DMS 273 (cell line): ENCODE measurements at regions not wholly inside any gene's neighbourhood (a gene's known extent, or its start where the extent isn't known, plus 50 kb on each side); places are given as distances from the start of the nearest gene placed in this dataset.

Source experiments
- DNase-seq: peaks from one replicate; lab custom pipeline; 2025; ENCODE audit not compliant: unreplicated experiment; lab: John Stamatoyannopoulos, UW

DNA sequence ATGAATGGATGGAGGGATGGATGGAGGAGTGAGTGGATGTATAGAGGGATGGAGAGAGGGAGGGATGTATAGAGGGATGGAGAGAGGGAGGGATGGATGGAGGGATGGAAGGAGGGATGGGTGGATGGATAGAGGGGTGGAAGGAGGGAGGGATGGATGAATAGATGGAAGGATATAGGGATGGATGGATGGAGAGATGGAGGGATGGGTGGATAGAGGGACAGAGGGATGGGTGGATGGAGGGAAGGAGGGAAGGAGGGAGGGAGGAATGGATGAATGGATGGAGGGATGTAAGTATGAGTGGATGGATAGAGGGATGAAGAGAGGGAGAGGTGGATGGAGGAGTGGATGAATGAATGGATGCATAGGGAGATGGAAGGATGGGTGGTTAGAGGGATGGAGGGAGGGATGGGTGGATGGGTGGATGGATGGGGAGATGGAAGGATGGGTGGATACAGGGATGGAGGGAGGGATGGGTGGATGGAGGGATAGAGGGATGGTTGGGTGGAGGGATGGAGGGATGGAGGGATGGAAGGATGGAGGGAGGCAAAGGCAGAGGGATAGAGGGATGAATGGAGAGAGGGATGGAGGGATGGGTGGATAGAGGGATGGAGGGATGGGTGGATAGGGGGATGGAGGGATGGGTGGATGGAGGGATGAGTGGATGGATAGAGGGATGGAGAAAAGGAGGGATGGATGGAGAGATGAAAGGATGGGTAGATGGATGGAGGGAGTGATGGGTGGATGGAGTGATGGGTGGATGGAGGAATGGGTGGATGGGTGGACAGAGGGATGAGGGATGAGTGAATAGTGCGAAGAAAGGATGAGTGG is 313.8 kb downstream of the UACA start:
- DNase-seq: no peak

DNA sequence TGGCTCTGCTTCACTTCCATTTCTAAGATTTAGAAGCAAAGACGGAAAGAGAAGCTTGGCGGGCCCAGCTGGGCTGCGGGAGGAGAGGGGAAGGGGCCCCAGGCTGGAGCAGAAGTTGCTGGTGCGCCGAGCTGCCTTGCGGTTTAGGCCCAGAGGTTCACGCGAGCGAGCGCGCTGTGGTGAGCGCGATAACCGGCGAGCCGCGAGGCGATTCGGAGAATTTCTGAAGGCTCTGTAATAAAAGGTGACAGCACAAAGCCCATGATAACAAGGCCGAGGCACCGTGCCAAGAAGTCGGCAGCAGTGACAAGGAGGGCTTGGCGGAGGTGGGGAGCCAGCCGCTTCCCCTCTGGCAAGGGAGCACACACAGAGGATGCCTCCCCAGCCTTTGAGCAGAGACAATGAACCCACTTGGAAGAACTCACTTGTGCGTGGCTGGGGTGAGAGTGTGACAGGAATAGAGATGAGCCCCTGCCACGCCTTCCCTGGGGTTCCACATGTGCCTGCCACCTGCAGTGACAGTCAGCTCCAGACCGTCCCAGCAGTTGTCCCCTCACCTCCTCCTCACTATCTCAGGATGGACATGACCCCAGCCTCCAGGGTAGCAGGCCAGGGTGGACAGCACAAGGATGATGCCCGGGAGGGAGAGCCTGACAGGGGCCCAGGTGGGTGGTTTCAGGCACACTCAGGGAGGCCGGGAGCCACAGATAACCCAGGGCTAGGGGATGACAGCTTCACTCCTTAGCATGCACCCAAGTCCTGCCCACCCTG is 315.2 kb downstream of the UACA start:
- DNase-seq: no peak

DNA sequence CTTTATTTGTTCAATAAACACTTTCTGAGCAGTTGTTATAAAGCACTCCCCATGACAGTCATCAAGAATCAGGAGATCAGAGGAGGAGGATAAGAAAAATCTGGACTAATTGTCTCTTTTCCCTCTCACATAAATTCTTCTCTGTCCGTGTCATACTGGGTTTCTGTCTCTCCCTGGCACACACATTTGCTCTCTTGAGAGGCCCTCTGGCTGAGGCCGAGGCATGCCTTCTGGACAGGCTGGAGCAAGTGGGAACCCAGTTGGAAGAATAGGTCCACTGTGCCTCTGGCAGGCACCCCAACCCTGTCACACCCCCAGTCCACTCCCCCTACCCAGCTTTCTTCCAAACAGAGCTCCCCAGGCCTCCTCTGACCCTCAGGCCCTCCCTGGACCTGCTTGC is 315.8 kb downstream of the UACA start:
- no peak for DNase-seq

DNA sequence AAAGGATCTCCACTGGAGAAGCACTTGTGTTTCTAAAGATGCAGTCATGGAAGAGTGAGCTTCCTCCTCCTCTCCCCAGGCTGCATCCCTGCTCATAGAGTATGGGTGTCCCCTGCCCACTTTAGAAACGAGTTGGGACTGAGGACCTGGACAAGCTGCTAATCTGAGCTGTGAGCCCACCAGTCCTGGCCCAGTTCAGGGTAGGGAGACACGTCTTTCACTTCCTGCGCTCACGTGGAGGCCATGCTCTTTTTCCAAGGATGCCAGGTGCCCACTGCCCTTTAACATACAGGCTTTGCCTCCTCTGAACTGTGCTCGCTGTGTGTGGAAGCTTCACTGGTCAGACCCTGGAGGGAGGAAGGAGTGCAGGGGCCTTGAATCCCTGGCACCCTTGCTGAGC is 316.3 kb downstream of the UACA start:
- DNase-seq: no peak

DNA sequence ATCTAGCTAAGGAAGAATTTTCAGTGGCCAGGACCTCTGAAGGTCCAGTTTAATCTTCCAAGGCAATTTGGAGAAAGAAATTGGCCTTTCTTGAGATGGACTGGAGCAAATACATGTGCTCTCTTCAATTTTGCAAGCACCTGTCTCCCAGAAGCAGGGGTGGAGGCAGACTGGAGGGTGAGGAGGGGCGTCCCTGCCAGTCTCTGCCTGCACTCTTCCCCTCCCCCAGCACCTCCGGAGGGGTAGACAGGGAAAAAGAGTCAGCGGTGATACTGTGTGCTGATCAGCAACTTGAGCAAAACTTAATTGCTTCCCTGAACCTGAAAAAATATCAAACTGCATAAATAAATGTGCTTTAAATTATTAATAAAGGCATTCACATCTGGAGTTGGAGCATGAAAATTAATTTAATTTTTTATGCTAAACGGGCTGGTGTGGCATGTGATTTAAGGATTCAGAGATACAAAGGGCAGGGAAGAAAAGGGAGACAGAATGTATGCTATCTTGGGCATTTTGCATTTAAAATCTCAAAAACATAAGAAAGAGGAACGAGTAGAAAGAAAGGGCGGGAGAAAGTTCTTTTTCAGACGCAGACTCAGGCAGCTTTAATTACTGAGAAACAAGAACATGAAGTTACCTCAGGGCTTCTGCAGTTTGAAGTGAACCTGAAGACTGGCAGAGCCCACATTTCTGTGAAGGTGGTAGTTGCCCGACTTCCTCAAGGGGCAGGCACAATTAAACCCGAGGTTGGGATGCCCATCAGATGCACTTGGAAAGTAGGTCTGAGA is 319.7 kb downstream of the UACA start:
- DNase-seq: no peak

DNA sequence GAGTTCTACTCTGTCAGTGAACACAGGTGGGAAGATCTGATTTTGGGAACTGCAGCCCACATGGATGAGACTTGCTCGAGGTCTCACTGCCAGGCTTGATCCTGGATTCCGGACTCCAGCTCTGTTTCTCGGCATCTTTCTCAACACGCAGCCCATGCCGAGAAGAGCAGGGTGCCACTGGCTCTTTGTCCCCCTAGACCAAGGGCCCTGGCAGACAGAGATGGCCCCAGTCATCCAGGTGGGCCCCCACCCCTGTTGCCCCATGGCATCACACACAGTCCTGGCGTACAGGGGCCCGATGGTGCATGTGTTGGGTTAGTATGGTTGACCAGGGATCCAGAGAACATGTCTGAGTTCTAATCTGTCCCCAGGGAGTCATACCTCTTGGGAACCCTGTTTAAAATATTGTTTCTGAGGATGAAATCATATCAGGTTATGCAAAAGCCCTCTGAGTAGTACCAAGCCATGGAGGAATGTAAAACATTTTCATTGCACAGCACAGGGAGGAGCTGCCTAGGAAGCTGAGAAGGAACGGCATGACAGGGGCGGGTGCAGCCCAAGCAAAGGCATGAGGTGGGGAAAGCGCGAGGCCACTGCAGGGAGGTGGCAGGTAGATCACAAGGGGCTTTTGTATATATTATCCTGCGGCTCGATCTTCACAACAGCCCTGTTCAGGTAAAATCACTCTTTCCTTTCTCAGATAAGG is 320.6 kb downstream of the UACA start:
- no peak for DNase-seq

DNA sequence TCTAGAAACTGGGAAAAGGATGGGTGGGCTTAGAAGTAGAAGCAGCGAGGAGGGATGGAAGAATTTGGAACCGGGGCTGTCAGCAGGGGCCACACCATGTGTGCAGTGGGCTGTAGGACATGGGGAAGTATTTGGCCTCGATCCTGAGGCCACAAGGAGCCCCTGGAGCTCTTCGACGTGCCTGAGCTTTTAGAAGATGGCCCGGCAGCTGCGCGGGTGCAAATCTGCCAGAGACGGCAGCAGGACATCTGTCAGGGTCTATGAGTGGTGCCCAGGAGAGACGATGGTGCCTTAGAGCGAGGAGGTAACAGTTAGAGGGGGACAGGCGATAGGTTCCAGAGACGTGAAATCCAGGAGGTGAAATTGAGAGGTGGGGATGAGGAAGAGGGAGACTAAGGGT is 321.1 kb downstream of the UACA start:
- no peak for DNase-seq

DNA sequence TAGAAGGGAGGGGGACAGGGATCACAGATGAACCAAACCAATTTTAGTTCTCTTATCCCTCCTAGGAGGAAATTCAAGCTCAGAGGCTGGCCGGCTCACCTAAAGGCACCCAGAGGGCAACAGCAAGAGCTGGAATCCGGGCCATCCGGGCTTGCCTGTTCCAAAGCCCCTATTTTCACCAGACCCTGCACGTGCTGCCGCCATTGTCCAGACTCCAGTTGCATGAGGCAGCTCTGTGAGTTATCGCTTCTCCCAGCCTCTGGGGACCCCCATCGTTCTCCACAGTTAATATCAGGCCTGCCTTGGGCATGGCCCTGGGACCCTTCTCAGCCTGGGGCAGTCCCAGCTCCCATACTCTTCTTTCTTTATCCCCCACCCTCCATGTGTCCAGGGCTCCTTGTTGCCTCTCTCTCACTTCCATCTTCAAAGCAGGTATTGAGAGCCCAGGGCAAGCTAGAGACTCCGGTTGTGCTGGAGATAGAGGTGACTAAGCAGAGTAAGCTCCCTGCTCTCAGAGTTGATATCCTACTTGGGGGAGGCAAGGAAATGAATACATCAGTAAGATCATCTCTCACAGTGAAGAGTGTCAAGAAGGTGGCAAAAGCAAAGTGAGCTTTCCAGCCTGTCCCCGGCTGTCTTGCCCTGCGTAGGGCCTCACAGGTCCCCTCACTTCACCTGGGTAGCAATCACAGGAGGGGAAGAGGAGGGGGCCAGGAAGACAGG is 322.8 kb downstream of the UACA start:
- no peak for DNase-seq

DNA sequence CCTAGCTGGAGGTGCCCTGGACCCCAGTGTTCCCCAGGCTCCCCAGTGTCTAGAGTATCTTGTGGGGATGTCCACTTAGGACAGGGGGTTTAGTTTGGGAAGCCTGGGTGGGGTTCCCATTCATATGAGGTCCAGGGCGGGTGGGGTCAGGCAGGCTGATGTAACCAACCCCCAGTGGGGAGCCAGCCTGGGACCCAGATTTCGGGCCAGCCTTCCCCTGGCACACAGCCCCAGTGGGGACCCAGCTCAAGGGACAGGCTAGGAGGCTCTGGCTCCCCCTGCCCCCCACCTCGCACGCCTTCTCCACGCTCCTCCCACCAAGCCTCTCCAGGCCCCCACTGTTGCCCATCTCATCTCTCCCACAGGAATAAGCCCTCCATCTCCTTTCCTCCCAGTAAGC is 323.5 kb downstream of the UACA start:
- no peak for DNase-seq

DNA sequence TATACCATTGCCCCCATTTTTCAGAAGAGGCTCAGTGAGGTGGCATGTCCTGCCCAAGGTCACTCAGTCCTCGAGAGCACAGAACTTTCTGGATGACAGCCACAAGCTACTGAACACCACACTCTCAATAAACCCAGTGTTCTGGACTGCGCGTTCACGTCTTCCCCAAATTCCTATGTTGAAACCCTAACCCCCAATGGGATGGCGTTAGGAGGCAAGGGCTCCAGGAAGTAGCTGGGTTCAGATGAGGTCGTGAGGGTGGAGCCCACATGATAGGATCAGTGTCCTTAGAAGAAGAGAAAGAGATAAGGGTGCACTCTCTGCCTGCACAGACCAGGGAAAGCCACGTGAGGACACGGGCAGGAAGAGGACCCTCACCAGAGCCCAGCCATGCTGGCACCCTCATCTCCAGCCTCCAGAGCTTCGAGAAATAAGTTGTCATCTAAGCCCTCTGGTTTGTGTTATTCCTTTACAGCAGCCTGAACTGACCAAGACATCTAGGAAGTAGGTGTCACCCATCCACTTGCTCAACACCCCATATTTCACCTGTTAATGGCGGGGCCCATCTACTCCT is 324.0 kb downstream of the UACA start:
- DNase-seq: no peak

DNA sequence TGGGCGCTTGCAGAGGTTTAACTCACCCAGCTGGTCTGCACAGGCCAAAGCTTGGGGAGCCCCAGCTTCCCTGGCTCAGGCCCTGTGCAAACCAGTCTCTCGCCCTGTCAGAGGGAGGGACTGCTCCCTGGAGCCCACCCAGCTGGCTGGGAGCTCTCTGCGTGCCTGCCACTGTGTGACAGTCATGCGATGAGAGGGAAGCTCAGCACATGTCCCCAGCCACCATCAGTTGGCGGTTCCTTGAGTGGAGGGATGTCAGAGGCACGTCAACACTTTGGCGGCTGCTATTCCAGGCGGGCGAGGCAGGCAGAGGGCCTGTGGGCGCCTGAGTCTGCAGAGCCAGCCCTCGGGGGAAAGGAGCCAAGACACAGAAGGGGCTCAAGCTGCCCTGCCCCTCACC is 324.6 kb downstream of the UACA start:
- no peak for DNase-seq

DNA sequence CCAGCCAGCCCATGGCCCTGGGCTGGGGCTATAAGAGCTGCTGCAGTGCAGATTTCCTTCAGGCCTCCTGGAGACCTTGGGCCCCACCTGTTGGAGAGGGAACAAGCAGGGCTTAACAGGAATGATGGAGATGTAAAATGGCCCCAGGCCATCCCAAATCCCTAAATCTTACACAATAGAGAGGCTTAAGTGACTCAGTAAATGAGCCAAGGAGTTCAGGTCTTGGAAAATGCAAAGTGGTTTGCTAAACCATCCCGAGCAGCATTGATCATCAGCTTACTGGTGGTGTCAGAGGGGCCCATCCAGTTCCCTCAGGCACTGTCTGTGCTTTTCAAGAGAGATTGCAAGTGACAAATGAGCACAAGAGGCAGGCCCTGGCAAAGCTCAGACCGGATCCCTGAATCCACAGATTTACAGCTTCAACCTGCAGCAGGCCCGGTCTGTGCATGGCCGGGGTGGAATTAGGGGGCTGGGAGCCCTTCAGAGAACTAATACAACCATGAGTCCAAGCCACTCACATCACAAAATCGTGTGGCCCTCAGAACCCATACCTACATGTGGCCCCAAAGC is 325.4 kb downstream of the UACA start:
- no peak for DNase-seq

DNA sequence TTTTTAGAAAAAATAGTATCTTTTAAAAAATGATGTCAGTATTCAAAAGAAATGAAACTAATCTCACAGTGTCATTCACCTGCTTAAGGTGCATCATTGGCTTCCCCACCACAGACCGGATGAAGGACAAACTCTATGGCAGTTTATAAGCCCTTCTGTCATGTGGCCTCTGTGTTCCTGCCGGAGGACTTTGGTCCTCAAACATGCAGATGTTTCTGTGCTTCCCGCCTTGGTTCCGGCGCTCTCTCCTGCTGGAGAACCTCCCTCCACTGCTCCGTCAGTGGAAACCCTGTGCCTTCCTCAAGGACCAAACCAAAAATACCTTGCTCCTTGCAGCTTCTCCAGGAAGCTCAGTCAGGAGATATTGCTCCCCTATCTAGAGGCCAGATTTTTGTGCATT is 326.3 kb downstream of the UACA start:
- no peak for DNase-seq

DNA sequence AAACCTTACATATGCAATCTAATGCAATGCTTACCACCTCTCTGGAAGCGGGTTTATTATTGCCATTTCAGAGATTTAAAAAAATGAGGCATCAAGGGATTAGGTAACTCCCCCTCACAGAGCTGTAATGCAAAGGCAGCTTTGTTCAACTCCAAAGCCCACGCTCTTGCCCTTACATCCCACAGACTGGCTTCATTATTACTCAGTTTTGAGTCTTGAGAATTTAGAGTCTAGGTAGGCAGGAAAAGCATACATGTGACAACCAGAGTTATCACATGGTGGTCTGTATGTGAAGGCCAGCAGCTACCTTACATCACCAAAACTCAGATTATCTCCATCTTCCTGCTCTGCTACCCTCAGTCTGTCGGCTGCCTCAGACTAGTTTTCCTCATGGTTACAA is 326.9 kb downstream of the UACA start:
- DNase-seq: no peak

DNA sequence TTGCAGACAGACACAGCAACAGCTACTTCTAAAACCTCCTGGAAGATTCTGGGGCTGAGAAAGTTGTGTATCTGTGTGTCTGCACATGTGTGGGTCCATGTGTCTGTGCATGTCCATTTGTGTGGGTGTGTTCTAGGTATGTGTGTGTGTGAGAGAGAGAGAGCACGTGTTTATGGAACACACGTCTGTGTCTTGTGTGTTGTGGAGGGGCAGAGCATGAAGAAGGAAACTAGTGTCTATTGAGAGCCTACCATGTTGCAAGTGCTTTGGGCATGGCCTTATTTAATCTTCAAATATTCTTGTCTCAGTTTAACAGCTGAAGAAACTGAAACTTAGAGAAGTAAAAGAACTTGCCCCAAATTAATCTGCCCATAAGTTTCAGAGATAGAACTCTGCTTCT is 327.5 kb downstream of the UACA start:
- no peak for DNase-seq

DNA sequence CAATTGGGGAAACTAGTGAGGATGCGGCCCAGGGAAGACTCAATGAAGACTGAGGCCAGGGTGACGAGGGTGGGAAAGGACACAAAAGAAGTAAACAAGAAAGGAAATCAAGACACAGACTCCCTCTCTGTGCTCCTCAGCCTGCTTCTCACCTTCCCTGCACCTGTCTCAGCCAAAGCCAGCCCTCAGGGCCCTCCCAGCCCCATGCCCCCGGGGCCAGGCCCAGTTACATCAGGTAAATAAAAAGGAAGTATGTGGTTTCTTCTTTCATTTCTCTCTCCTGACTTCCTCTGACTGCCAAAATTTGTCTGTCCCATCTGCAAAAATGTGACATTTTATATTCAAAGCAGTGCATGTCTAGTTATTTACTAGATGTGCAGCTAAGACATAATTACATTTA is 328.0 kb downstream of the UACA start:
- DNase-seq: no peak

DNA sequence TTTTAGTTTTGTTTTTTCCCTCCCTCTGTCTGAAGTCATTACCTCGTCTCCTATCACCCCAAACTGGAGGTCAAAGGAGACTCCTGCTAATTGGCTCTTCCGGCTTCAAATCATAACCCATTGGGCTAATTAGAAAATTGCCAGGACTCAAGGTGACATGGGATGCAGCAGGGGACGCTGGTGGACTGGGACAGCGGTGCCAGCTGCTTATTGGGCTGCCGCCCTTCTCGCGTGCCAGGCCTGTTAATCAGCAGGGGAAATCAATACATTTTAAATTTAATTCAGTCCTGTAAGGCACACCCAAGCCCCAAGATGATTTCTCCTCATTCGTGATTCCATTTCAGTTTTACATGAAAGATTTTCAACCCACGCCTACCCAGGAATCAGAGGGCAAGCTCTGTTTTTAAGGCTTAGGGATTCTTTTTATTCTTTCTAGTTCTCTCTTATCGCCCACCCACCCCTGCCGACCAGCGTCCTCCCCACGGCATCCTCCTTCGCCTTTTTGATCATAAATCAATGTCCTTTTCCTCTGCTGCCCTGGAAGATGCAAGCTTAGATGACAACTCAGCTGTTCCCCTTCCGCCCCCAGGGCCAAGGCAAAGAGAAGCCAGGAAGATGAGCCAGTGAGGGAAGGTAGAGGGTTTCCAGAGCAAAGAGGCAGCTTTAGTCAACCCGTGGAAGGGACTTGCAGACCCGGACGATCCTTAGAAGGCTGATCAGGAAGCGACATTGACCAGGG is 329.6 kb downstream of the UACA start:
- no peak for DNase-seq

DNA sequence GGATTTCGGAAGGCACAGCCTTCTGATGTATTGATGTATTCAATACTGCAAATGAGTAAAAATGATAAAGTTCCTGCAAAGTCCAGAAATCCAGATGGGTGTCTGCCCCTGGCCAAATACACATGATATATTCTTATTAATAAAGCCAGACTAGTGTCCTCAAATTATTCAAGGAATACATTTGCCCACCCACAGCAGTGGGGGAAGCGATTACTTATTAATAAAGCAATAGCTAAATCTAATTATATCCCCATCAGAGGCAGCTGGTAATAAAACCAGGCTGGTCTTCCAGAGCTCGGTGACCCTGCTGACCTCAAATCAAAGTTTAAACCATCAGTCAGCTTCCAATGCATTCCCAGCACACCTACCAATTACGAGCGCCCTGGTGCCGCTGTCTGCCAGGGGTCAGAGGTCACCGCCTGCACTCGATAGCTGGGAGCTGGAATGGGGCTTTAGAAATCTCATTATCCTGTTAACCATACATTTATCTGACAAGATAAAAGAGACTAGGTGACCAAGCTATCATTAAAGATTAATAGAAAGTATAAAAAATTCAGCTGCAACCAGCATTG is 330.3 kb downstream of the UACA start:
- no peak for DNase-seq

DNA sequence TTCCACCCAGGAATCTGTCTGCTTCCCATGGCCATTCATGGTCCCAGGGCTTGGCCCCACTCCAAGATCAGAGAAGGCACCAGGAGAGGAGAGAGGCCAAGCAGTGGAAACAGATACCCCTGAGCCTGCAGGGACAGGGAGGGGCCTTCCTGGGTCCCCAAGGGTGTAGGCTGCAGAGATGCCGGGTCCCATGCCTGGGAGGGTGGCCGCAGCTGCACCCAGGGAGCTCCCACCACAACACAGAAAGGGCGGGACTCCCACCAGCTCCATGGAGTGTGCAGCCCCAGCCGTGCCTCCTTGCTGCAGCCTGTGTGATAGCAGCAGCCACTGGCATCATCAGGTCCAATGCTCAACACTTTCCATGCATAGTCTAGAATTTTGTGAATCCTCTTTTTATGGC is 331.5 kb downstream of the UACA start:
- DNase-seq: no peak
